CD8-positive, alpha-beta memory T cell (primary cell): ENCODE measurements at regions not wholly inside any gene's neighbourhood (a gene's known extent, or its start where the extent isn't known, plus 50 kb on each side); places are given as distances from the start of the nearest gene placed in this dataset.
A peak's percentile ranks its signal among the peaks of the same experiment; 100 is the strongest.

Experiments used
- CTCF ChIA-PET: fragments of 350-600 bp; sonication (Branson Sonifier 250); formaldehyde crosslinking; loops from one replicate; lab custom pipeline; 2021; ENCODE audit warnings: antibody characterized with exemption; lab: Charles Lee
- POLR2A ChIA-PET: fragments of 350-600 bp; sonication (Branson Sonifier 250); formaldehyde crosslinking; loops from one replicate; lab custom pipeline; 2021; ENCODE audit warnings: antibody characterized with exemption; lab: Charles Lee
- DNase-seq, 5 donors: peaks; one replicate each; pipeline versions ENCODE4 v3.0.0 to v3.0.0-alpha.2; 2020 to 2022; ENCODE audit warnings: mixed read lengths in 1 of 5
- H3K27ac ChIP-seq: one replicate; pipeline ENCODE4 v1.7.0; 2013; ENCODE audit warnings: low read depth, mild to moderate bottlenecking, low read length, moderate library complexity
- H3K27me3 ChIP-seq: 2 replicates; pipeline ENCODE4 v1.7.0; 2013; ENCODE audit warnings: low read length, mild to moderate bottlenecking; ENCODE audit not compliant: insufficient read depth, poor library complexity, severe bottlenecking
- H3K36me3 ChIP-seq: 2 replicates; pipeline ENCODE4 v1.7.0; 2013; ENCODE audit warnings: mild to moderate bottlenecking, low read length, moderate library complexity; ENCODE audit not compliant: insufficient read depth
- H3K4me1 ChIP-seq: 2 replicates; pipeline ENCODE4 v1.7.0; 2013; ENCODE audit warnings: mild to moderate bottlenecking, low read length, moderate library complexity; ENCODE audit not compliant: insufficient read depth
- H3K4me3 ChIP-seq: 2 replicates; pipeline ENCODE4 v1.7.0; 2013; ENCODE audit warnings: mild to moderate bottlenecking, low read length
- H3K9me3 ChIP-seq: 2 replicates; pipeline ENCODE4 v1.7.0; 2013; ENCODE audit warnings: mild to moderate bottlenecking, low read length
- H3K27ac Mint-ChIP-seq, 8 donors: one replicate each; pipeline ENCODE4 v1.8.0; 2020 to 2021; ENCODE audit warnings: mixed read lengths in 8 of 8, mild to moderate bottlenecking in 6 of 8, inconsistent platforms in 3 of 8, moderate library complexity in 3 of 8
- H3K27me3 Mint-ChIP-seq, 2 donors: one replicate each; pipeline ENCODE4 v1.8.0; 2020 to 2021; ENCODE audit warnings: mixed read lengths in 2 of 2, mild to moderate bottlenecking in 1 of 2, moderate library complexity in 1 of 2
- H3K36me3 Mint-ChIP-seq, 3 donors: one replicate each; pipeline ENCODE4 v1.8.0; 2020 to 2021; ENCODE audit warnings: mixed read lengths in 3 of 3, inconsistent platforms in 1 of 3, mild to moderate bottlenecking in 1 of 3
- H3K4me1 Mint-ChIP-seq, 3 donors: one replicate each; pipeline ENCODE4 v1.8.0; 2020 to 2021; ENCODE audit warnings: mixed read lengths in 3 of 3, inconsistent platforms in 1 of 3, mild to moderate bottlenecking in 1 of 3
- H3K4me3 Mint-ChIP-seq, 7 donors: one replicate each; pipeline ENCODE4 v1.8.0; 2020 to 2021; ENCODE audit warnings: mixed read lengths in 7 of 7, mild to moderate bottlenecking in 6 of 7, moderate library complexity in 4 of 7, inconsistent platforms in 2 of 7
- H3K9me3 Mint-ChIP-seq, 5 donors: one replicate each; pipeline ENCODE4 v1.8.0; 2020 to 2022; ENCODE audit warnings: mixed read lengths in 5 of 5, mild to moderate bottlenecking in 3 of 5, moderate library complexity in 2 of 5, inconsistent platforms in 1 of 5

DNA sequence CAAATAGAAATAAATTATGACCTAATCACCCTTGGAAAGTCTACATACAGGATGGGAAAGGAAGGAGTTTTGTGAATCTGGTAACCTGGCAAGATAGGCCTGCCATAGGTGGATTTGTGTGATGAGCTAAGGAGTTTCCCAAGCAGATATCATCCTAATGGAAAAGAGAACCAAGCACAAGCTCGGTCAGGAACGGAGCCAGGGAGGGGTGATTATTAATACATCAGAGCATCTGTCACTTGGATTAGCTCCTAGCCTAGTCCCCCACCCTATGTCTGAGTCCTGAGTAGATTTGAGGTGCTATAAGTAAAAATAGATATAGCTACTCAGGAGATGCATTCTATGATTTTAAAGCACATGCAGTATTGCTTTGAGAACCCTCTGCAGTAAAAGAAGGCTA is 57.3 kb upstream of the SMARCA2 start:
- CTCF ChIA-PET: no interaction called here
- no peak for DNase-seq
- Histone ChIP-seq H3K36me3 (no peaks in the 10 kb centered on the region), H3K9me3 (no peaks in the 10 kb centered on the region), H3K27ac (no peak overlapping the region), H3K27me3 (no peaks in the 10 kb centered on the region), H3K4me1 (no peaks in the 10 kb centered on the region), H3K4me3 (no peak overlapping the region)
- no peaks in the 10 kb centered on the region for H3K36me3 Mint-ChIP-seq
- H3K27me3 Mint-ChIP-seq: peaks cover 0 to 2% of the 10 kb centered on the region in 2 donors
- H3K9me3 Mint-ChIP-seq: no peaks in the 10 kb centered on the region
- no peaks in the 10 kb centered on the region for H3K4me1 Mint-ChIP-seq
- H3K27ac Mint-ChIP-seq: no peak overlapping the region
- POLR2A ChIA-PET: no interaction called here
- no peak overlapping the region for H3K4me3 Mint-ChIP-seq

DNA sequence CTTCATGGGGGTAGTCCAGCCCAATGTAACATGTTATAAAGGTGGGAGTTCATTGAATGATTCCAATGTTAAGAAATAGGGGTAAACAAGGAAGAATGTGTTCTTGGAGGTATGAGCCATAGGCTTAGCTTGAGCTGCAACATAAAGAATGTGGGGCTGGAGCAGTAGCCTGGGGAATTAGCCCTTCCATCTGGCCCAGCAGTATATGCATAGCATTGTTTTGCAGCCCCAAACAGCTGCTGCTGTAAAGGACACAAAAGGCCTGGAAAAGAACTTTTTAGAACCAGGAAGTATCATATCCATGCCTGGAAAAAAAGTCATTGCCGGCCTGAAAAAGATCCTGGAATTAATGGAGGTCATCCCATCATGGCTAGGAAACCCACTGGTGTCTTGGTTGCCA is 55.8 kb upstream of the SMARCA2 start:
- CTCF ChIA-PET: interaction anchor here (1.0 kb wide), 1 partner anchor 20 kb away, joined by 3 read pairs; no protein-coding TSS in a partner anchor
- Mint-ChIP-seq H3K9me3 (no peaks in the 10 kb centered on the region), H3K4me3 (no peak overlapping the region), H3K27ac (no peak overlapping the region), H3K4me1 (no peaks in the 10 kb centered on the region), H3K27me3 (peaks cover under 1 to 4% of the 10 kb centered on the region in 2 donors), H3K36me3 (no peaks in the 10 kb centered on the region)
- H3K27ac ChIP-seq: no peak overlapping the region
- H3K27me3 ChIP-seq: no peaks in the 10 kb centered on the region
- H3K4me1 ChIP-seq: no peaks in the 10 kb centered on the region
- H3K36me3 ChIP-seq: no peaks in the 10 kb centered on the region
- no peak for DNase-seq
- POLR2A ChIA-PET: no interaction called here
- no peak overlapping the region for H3K4me3 ChIP-seq
- H3K9me3 ChIP-seq: no peaks in the 10 kb centered on the region

DNA sequence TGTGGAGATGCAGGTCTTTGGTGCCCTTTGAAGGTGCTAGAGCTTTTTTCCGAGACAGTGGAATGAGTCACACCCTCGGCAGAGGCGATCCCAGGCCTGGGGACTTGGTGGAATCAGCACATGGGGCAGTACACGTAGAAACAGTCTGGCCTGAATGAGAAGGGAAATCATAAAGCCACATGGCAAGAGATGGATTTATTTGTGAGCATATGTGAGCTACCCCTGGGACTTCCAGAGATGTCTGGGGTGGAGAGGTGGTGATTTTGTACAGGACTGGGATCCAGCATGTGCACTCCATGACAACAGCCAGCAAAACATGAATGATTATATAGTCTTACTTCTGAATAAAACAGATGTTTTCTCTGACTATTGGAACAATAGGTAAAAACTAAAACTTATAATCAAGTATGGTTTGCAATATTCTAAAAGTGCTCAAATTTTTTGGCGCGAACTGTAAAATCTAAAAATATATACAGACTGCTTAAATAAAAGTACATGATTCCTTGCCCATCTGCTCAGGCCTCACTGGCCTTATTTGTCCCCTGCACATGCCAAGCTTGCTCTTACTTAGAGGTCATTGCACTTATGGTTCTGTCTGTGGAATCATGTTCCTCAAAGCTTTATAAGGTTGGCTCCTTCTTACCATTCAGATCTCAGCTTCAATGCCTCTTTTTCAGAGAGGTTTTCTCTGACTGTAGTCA is 54.7 kb upstream of the SMARCA2 start:
- Histone ChIP-seq H3K4me1 (no peaks in the 10 kb centered on the region), H3K9me3 (no peaks in the 10 kb centered on the region), H3K27ac (no peak overlapping the region), H3K27me3 (no peaks in the 10 kb centered on the region), H3K36me3 (no peaks in the 10 kb centered on the region), H3K4me3 (no peak overlapping the region)
- H3K4me3 Mint-ChIP-seq: no peak overlapping the region
- ChIA-PET POLR2A (no interaction called here), CTCF (interaction anchor here (1.0 kb wide), 1 partner anchor 21 kb away, joined by 3 read pairs; no protein-coding TSS in a partner anchor)
- peaks cover 4 to 7% of the 10 kb centered on the region in 2 donors for H3K27me3 Mint-ChIP-seq
- H3K4me1 Mint-ChIP-seq: no peaks in the 10 kb centered on the region
- no peaks in the 10 kb centered on the region for H3K36me3 Mint-ChIP-seq
- H3K27ac Mint-ChIP-seq: peak overlapping the region in 1 of 8 donors; percentile 20
- no peaks in the 10 kb centered on the region for H3K9me3 Mint-ChIP-seq
- no peak for DNase-seq

DNA sequence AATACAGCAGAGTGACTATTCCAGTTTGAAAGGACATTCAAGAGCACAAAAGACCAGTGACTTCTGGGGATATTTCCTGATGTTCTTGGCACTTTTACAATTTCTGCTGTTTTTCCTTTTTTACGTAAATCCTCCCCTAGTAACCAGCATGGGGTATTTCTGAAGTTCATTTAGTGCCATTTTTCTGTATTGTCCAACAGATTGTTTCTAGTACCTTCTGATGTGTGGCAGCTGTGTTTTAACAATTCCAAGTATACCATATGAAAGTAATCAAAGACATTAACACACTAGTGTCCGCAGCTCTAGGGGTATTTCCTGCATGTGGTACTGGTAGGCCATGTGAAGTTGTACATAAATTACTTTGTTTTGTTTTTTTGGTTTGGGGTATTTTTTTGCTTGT is 53.0 kb upstream of the SMARCA2 start:
- Mint-ChIP-seq H3K4me3 (no peak overlapping the region), H3K9me3 (no peaks in the 10 kb centered on the region), H3K27me3 (peaks cover 4 to 9% of the 10 kb centered on the region in 2 donors), H3K4me1 (no peaks in the 10 kb centered on the region), H3K36me3 (no peaks in the 10 kb centered on the region), H3K27ac (no peak overlapping the region)
- ChIA-PET CTCF (no interaction called here), POLR2A (no interaction called here)
- Histone ChIP-seq H3K9me3 (no peaks in the 10 kb centered on the region), H3K4me1 (no peaks in the 10 kb centered on the region), H3K27me3 (no peaks in the 10 kb centered on the region), H3K4me3 (no peak overlapping the region), H3K36me3 (no peaks in the 10 kb centered on the region), H3K27ac (no peak overlapping the region)
- DNase-seq: no peak

DNA sequence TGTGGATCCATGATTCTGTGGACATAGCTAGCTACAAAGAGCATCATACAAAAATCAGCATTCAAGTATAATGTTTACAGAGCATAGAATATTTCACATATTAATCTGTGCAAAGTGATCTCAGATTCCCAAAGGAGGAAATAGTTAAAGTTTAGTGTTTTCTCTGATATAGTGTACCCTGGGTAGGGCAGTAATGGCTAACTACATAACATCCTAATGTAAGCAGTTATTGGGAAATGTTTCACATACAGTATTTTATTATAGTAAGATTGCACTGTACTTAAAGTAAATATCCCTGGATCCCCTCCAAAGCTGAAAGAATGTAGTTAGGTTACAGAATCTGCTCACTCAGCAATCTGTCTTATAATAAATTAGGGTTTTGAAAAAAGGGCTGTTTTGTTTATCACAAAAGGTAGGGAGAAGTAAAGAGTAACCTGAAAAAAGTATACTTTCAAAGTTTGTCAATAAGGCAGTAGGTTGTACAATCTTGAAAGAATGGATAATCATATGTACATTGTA is 52.5 kb upstream of the SMARCA2 start:
- Histone ChIP-seq H3K4me1 (no peaks in the 10 kb centered on the region), H3K9me3 (no peaks in the 10 kb centered on the region), H3K27me3 (no peaks in the 10 kb centered on the region), H3K36me3 (no peaks in the 10 kb centered on the region), H3K27ac (no peak overlapping the region), H3K4me3 (no peak overlapping the region)
- Mint-ChIP-seq H3K27ac (no peak overlapping the region), H3K4me3 (no peak overlapping the region), H3K27me3 (peaks cover 4 to 9% of the 10 kb centered on the region in 2 donors), H3K36me3 (no peaks in the 10 kb centered on the region), H3K9me3 (no peaks in the 10 kb centered on the region), H3K4me1 (no peaks in the 10 kb centered on the region)
- ChIA-PET POLR2A (no interaction called here), CTCF (interaction anchor here (0.9 kb wide), 1 partner anchor 16 kb away, joined by 3 read pairs; no protein-coding TSS in a partner anchor)
- no peak for DNase-seq

DNA sequence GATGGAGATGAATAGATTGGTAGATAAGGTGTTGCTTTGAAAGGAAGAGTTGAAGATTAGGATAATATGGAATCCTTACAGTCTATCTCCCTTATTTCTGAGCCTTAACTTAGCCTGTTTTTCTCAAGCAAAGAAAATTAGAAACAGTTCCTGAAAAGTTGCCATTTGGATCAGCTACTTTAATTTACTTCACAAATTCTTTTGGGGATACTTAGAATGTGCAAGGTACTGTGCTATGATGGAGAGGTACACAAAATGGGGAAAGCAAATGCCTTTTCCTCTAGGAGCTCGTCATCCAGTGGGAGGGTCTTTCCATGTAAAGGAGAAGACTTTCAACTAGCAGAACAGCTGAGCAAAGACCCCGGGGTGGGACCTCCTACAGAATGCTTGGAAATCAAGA is 51.1 kb upstream of the SMARCA2 start:
- Histone ChIP-seq H3K4me3 (no peak overlapping the region), H3K27ac (no peak overlapping the region), H3K27me3 (no peaks in the 10 kb centered on the region), H3K36me3 (no peaks in the 10 kb centered on the region), H3K9me3 (no peaks in the 10 kb centered on the region), H3K4me1 (no peaks in the 10 kb centered on the region)
- POLR2A ChIA-PET: no interaction called here
- CTCF ChIA-PET: no interaction called here
- Mint-ChIP-seq H3K36me3 (no peaks in the 10 kb centered on the region), H3K4me3 (no peak overlapping the region), H3K4me1 (no peaks in the 10 kb centered on the region), H3K27ac (no peak overlapping the region), H3K27me3 (peaks cover 4 to 9% of the 10 kb centered on the region in 2 donors), H3K9me3 (no peaks in the 10 kb centered on the region)
- DNase-seq: no peak
